H1 (cell line): ENCODE measurements at regions not wholly inside any gene's neighbourhood (a gene's known extent, or its start where the extent isn't known, plus 50 kb on each side); places are given as distances from the start of the nearest gene placed in this dataset.

ENCODE experiments used
- CTCF ChIA-PET: fragments of 300-600 bp; sonication (Branson Sonifier 250); formaldehyde crosslinking; loops from one replicate; lab custom pipeline; 2021; ENCODE audit not compliant: partially characterized antibody; lab: Charles Lee
- POLR2A ChIA-PET: fragments of 300-600 bp; sonication (Branson Sonifier 250); formaldehyde crosslinking; loops from one replicate; lab custom pipeline; 2021; ENCODE audit warnings: inconsistent platforms; ENCODE audit not compliant: partially characterized antibody; lab: Charles Lee
- DNase-seq, 2 experiments: peaks; one replicate each; pipeline versions ENCODE4 v3.0.0 to v3.0.0-alpha.2; 2010 to 2022; ENCODE audit warnings: low spot score in 2 of 2, low read depth in 1 of 2, mixed read lengths in 1 of 2
- FAIRE-seq: peaks from 2 replicates; lab custom pipeline; 2011; peaks lifted over from hg19 to GRCh38; lab: Jason Lieb, UNC
- H2AFZ ChIP-seq: 2 replicates; pipeline ENCODE4 v1.8.1; 2012; ENCODE audit warnings: low read length, inconsistent platforms
- H2AK5ac ChIP-seq: 2 replicates; pipeline ENCODE4 v1.6.1; 2013; ENCODE audit warnings: low read depth, low read length
- H2BK120ac ChIP-seq: replicated peaks from 2 replicates; pipeline ENCODE3; 2013; ENCODE audit warnings: low read depth, low read length, inconsistent platforms
- H2BK12ac ChIP-seq: 2 replicates; pipeline ENCODE4 v1.6.1; 2013; ENCODE audit warnings: low read depth, low read length
- H2BK15ac ChIP-seq: 2 replicates; pipeline ENCODE4 v1.6.1; 2013; ENCODE audit warnings: low read length
- H2BK20ac ChIP-seq: 2 replicates; pipeline ENCODE4 v1.6.1; 2013; ENCODE audit warnings: low read length
- H2BK5ac ChIP-seq: 2 replicates; pipeline ENCODE4 v1.6.1; 2013; ENCODE audit warnings: low read depth, low read length
- H3K14ac ChIP-seq: 2 replicates; pipeline ENCODE4 v1.6.1; 2013; ENCODE audit warnings: inconsistent platforms; ENCODE audit not compliant: insufficient read length
- H3K18ac ChIP-seq: 2 replicates; pipeline ENCODE4 v1.6.1; 2013; ENCODE audit warnings: low read length; ENCODE audit errors: extremely low read depth
- H3K23ac ChIP-seq: 2 replicates; pipeline ENCODE4 v1.6.1; 2013; ENCODE audit warnings: inconsistent platforms; ENCODE audit not compliant: insufficient read length
- H3K23me2 ChIP-seq: 2 replicates; pipeline ENCODE4 v1.6.1; 2013; ENCODE audit warnings: low read depth, low read length
- H3K27ac ChIP-seq: 2 replicates; pipeline ENCODE4 v1.6.1; 2011; ENCODE audit warnings: low read depth, low read length, inconsistent platforms
- H3K27me3 ChIP-seq, 4 experiments: replicated peaks in 1 of 4; 1 replicate in 1 of 4; 2 replicates in 3 of 4; pipeline versions ENCODE4 v1.6.1 to v1.8.1; 2011 to 2013; ENCODE audit warnings: low read length in 3 of 4, mild to moderate bottlenecking in 3 of 4, inconsistent platforms in 2 of 4, mixed read lengths in 2 of 4, moderate library complexity in 1 of 4; ENCODE audit not compliant: control insufficient read depth in 3 of 4, insufficient read depth in 3 of 4; ENCODE audit errors: extremely low read depth in 1 of 4
- H3K36me3 ChIP-seq, 4 experiments: 2 replicates each; pipeline versions ENCODE4 v1.6.1 to v1.8.1; 2011 to 2013; ENCODE audit warnings: mild to moderate bottlenecking in 4 of 4, low read length in 3 of 4, moderate library complexity in 2 of 4, control low read depth in 1 of 4, inconsistent platforms in 1 of 4; ENCODE audit not compliant: insufficient read depth in 4 of 4, control insufficient read depth in 2 of 4
- H3K4ac ChIP-seq: replicated peaks from 2 replicates; pipeline ENCODE3; 2013; ENCODE audit warnings: low read length, low read depth, mixed read lengths, inconsistent platforms; ENCODE audit not compliant: insufficient read length
- H3K4me1 ChIP-seq, 4 experiments: replicated peaks in 1 of 4; 1 replicate in 1 of 4; 2 replicates in 3 of 4; pipeline versions ENCODE4 v1.6.1 to v1.8.1; 2011 to 2013; ENCODE audit warnings: low read length in 3 of 4, inconsistent platforms in 2 of 4, mixed read lengths in 1 of 4; ENCODE audit not compliant: insufficient read depth in 4 of 4, control insufficient read depth in 3 of 4
- H3K4me2 ChIP-seq, 2 experiments: 2 replicates each; pipeline versions ENCODE4 v1.6.1 to v1.8.1; 2011 to 2013; ENCODE audit warnings: low read depth in 2 of 2, low read length in 2 of 2, control low read depth in 1 of 2, inconsistent platforms in 1 of 2, mild to moderate bottlenecking in 1 of 2; ENCODE audit not compliant: insufficient read depth in 1 of 2
- H3K4me3 ChIP-seq, 4 experiments: fragments of 200-600, 300-600 bp in 1 of 4; sonication (generic), shearing (Covaris generic), sonication (Bioruptor Twin) in 1 of 4; 2 replicates each; pipeline versions ENCODE4 v1.5.1 to v1.8.1; 2011 to 2016; ENCODE audit warnings: low read length in 4 of 4, low read depth in 3 of 4, control low read depth in 2 of 4, inconsistent platforms in 2 of 4, mild to moderate bottlenecking in 2 of 4, mixed read lengths in 1 of 4, moderate library complexity in 1 of 4; ENCODE audit not compliant: insufficient read depth in 2 of 4; ENCODE audit errors: extremely low read depth in 1 of 4
- H3K56ac ChIP-seq: replicated peaks from 2 replicates; pipeline ENCODE3; 2013; ENCODE audit warnings: low read depth, mild to moderate bottlenecking, mixed read lengths, low read length, inconsistent platforms; ENCODE audit not compliant: insufficient read length
- H3K79me1 ChIP-seq: 2 replicates; pipeline ENCODE4 v1.6.1; 2013; ENCODE audit warnings: low read depth, low read length, control low read depth
- H3K79me2 ChIP-seq, 2 experiments: 2 replicates each; pipeline versions ENCODE4 v1.6.1 to v1.8.1; 2012 to 2013; ENCODE audit warnings: low read length in 2 of 2, mild to moderate bottlenecking in 2 of 2, inconsistent platforms in 1 of 2; ENCODE audit not compliant: insufficient read depth in 2 of 2, control insufficient read depth in 1 of 2
- H3K9ac ChIP-seq, 4 experiments: replicated peaks in 1 of 4; 1 replicate in 1 of 4; 2 replicates in 3 of 4; pipeline versions ENCODE4 v1.6.1 to v1.8.1; 2011 to 2013; ENCODE audit warnings: low read depth in 3 of 4, low read length in 3 of 4, control low read depth in 2 of 4, mild to moderate bottlenecking in 2 of 4, moderate library complexity in 2 of 4, inconsistent platforms in 1 of 4; ENCODE audit errors: extremely low read depth in 1 of 4
- H3K9me3 ChIP-seq, 2 experiments: 2 replicates each; pipeline versions ENCODE4 v1.6.1 to v1.8.1; 2012 to 2013; ENCODE audit warnings: mild to moderate bottlenecking in 2 of 2, moderate library complexity in 2 of 2, control low read depth in 1 of 2, inconsistent platforms in 1 of 2, low read depth in 1 of 2, low read length in 1 of 2, mixed read lengths in 1 of 2; ENCODE audit not compliant: insufficient read depth in 2 of 2
- H4K20me1 ChIP-seq, 2 experiments: replicated peaks in 1 of 2; 2 replicates each; pipeline versions ENCODE3 to v1.8.1; 2011 to 2013; ENCODE audit warnings: inconsistent platforms in 2 of 2, low read length in 2 of 2, mild to moderate bottlenecking in 1 of 2; ENCODE audit not compliant: insufficient read depth in 2 of 2, control insufficient read depth in 1 of 2
- H4K5ac ChIP-seq: 2 replicates; pipeline ENCODE4 v1.6.1; 2013; ENCODE audit warnings: low read length, low read depth, mixed read lengths, inconsistent platforms; ENCODE audit not compliant: insufficient read length
- H4K8ac ChIP-seq: 2 replicates; pipeline ENCODE4 v1.8.0; 2013; ENCODE audit warnings: mild to moderate bottlenecking, moderate library complexity, low read length, inconsistent platforms; ENCODE audit not compliant: insufficient read depth; ENCODE audit errors: extremely low read depth
- H4K91ac ChIP-seq: replicated peaks from 2 replicates; pipeline ENCODE3; 2013; ENCODE audit warnings: low read length, mixed read lengths, inconsistent platforms; ENCODE audit not compliant: insufficient read length
- CBX8 ChIP-seq: fragments of 300-800, 300-1000 bp; sonication (generic); IDR thresholded peaks from 2 replicates; pipeline ENCODE4 v1.7.1; 2016; ENCODE audit warnings: low read depth, low read length, borderline replicate concordance
- FOSL1 ChIP-seq: IDR thresholded peaks from 2 replicates; pipeline ENCODE4 v1.6.1; 2011; ENCODE audit warnings: mild to moderate bottlenecking, low read depth, low read length, moderate library complexity; ENCODE audit not compliant: insufficient read depth
- HDAC6 ChIP-seq: IDR thresholded peaks from one replicate; pipeline ENCODE4 v1.7.1; 2012; ENCODE audit warnings: low read depth, mild to moderate bottlenecking, inconsistent platforms, low read length, moderate library complexity
- WGBS, 2 experiments: shearing (Covaris generic) in 1 of 2; methylation state at CpG; one replicate each; pipeline versions ENCODE4 v1.1.6 to v1.1.7; 2013 to 2015; ENCODE audit warnings: low lambda C conversion rate in 2 of 2, mixed read lengths in 2 of 2, inconsistent platforms in 1 of 2, low coverage in 1 of 2, missing lambda C conversion rate in 1 of 2; ENCODE audit not compliant: insufficient replicate concordance in 2 of 2, insufficient coverage in 1 of 2, insufficient read length in 1 of 2; ENCODE audit errors: extremely low coverage in 1 of 2, missing lambda C conversion rate in 1 of 2; 5-methylcytosine and 5-hydroxymethylcytosine counted together

DNA sequence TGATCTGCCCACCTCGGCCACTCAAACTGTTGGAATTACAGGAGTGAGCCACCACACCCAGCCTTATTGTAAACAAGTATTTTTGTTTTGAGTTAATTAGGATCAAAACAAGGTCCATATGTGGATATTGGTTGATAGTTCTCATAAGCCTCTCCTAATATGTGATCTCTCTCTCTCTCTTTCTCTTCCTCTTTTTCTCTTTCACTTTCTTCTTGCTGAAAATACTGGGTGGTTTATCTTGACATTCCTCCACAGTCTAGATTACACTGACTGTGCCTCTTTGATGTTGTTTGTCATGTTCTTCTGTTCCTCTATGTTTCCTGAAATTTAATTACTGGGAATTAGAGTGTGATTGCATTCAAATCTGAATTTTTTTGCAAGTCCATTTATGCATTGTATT is 547.5 kb upstream of the NRXN1 start:
- no peak overlapping the region for H3K4ac ChIP-seq
- no peak overlapping the region for H4K8ac ChIP-seq
- no peak overlapping the region for H2BK12ac ChIP-seq
- H3K18ac ChIP-seq, result no peak overlapping the region
- no peaks in the 10 kb centered on the region for H3K27me3 ChIP-seq
- H3K23me2 ChIP-seq, result no peaks in the 10 kb centered on the region
- no peak overlapping the region for H3K4me3 ChIP-seq
- no peak for TF ChIP-seq HDAC6
- no peak for TF ChIP-seq FOSL1
- no peak for TF ChIP-seq CBX8
- TF ChIP-seq, all 59 proteins: peak for 0
- DNase-seq (no peak), FAIRE-seq (no peak)
- no peaks in the 10 kb centered on the region for H4K20me1 ChIP-seq
- H3K4me1 ChIP-seq, result no peaks in the 10 kb centered on the region
- POLR2A ChIA-PET, result no interaction called here
- H3K14ac ChIP-seq, result no peak overlapping the region
- H3K79me2 ChIP-seq, result no peaks in the 10 kb centered on the region
- H2BK5ac ChIP-seq, result no peak overlapping the region
- no peak overlapping the region for H2BK15ac ChIP-seq
- H4K5ac ChIP-seq, result no peak overlapping the region
- H2AFZ ChIP-seq, result no peak overlapping the region
- no peaks in the 10 kb centered on the region for H3K36me3 ChIP-seq
- H2AK5ac ChIP-seq, result no peak overlapping the region
- H3K27ac ChIP-seq, result no peak overlapping the region
- no peak overlapping the region for H3K9ac ChIP-seq
- no peaks in the 10 kb centered on the region for H3K79me1 ChIP-seq
- CTCF ChIA-PET, result no interaction called here
- no peak overlapping the region for H2BK20ac ChIP-seq
- no peak overlapping the region for H3K56ac ChIP-seq
- H3K23ac ChIP-seq, result no peak overlapping the region
- no peak overlapping the region for H4K91ac ChIP-seq
- no peak overlapping the region for H3K4me2 ChIP-seq
- WGBS, 2 experiments, result 86% methylated on average over 1 of the region's 1 CpG; no CpG with 5 or more reads in 1 of the 2 experiments
- no peak overlapping the region for H2BK120ac ChIP-seq
- H3K9me3 ChIP-seq, result no peaks in the 10 kb centered on the region
